ENCODE measurements at regions not wholly inside any gene's neighbourhood (a gene's known extent, or its start where the extent isn't known, plus 50 kb on each side); places are given as distances from the start of the nearest gene placed in this dataset.

DNA sequence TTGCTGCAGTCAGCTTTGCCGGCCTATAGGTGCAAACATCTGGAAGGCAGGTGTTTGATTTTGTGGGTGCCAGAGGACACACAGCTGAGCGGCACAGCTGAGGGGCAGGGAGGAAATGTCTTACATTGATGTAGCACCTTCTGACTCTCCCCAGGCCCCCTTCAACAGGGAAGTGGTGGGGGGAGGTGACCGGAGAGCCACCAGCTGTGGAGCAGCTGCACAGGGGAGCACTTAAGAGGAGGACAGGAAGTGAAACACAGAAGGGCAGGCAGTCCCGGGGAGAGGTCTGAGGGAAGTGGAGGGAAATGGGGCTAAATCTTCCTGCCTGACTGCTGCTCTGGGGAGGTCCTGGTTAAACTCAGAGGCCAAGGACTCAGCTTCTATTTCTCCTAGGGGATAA, 409.1 kb downstream of the TNS1 start:
- TF ChIP-seq POLR2AphosphoS5 (IDR thresholded peaks at IDR 0.05; ENCODE audit: borderline replicate concordance, low read depth, low read length) (no peak), EZH2 (IDR thresholded peaks at IDR 0.05) (no peak)

Measured in SK-N-MC (cell line).